KOPT-K1 (cell line): ENCODE measurements at regions not wholly inside any gene's neighbourhood (a gene's known extent, or its start where the extent isn't known, plus 50 kb on each side); places are given as distances from the start of the nearest gene placed in this dataset.

Experiments used
- H3K27ac ChIP-seq: fragments of 200-600 bp; sonication (generic); 2 replicates; pipeline ENCODE4 v1.5.1; 2016; ENCODE audit warnings: antibody characterized with exemption, mild to moderate bottlenecking, low read depth, low read length; ENCODE audit not compliant: poor library complexity, severe bottlenecking
- H3K36me3 ChIP-seq: fragments of 200-600 bp; sonication (generic); 2 replicates; pipeline ENCODE4 v1.5.1; 2017; ENCODE audit warnings: antibody characterized with exemption, mild to moderate bottlenecking, low read length, moderate library complexity; ENCODE audit not compliant: insufficient read depth
- H3K9me3 ChIP-seq: fragments of 200-600 bp; sonication (generic); 2 replicates; pipeline ENCODE4 v1.5.1; 2017; ENCODE audit warnings: antibody characterized with exemption, low read length, mild to moderate bottlenecking; ENCODE audit not compliant: insufficient read depth, poor library complexity, severe bottlenecking

DNA sequence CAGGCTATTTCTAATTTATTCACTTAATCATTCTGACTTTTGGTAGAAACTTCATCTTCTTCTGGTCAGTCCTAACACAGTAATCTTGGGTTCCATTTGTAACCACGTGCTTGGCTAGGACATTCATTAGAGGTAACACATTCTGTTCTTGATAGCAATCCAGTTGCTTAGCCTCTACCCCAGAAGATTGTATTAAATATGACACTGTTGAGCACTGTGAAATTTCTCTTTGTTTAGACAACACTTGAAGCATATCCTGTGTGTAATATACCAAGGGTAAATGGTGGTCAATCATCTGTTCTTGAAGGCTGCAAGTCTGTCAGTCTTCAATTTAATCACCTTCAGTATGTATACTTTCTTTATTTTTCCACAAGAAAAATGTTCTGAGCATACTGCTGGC lies 523.0 kb downstream of the ANKRD50 start:
- Histone ChIP-seq H3K9me3 (no peaks in the 10 kb centered on the region), H3K27ac (no peak overlapping the region), H3K36me3 (no peaks in the 10 kb centered on the region)

DNA sequence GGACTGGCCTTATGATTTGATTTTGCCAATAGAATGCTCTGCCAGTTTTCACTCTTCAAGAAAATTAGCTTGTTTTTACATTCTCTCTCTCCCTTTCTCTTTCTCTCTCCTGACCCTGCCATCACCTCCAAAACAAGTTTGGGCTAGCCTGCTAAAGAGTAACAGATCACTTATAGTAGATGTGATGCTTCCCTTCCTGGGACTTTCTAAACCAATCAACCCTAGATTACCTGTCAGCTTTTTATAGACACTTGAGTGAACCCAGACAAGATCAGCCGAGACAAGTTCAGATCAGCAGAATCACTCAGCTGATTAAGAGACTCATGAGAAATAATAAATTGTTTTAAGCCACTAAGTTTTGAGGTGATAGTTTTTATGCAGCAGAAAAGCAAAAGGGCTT lies 521.2 kb downstream of the ANKRD50 start:
- no peaks in the 10 kb centered on the region for H3K9me3 ChIP-seq
- H3K36me3 ChIP-seq = no peaks in the 10 kb centered on the region
- H3K27ac ChIP-seq = no peak overlapping the region

DNA sequence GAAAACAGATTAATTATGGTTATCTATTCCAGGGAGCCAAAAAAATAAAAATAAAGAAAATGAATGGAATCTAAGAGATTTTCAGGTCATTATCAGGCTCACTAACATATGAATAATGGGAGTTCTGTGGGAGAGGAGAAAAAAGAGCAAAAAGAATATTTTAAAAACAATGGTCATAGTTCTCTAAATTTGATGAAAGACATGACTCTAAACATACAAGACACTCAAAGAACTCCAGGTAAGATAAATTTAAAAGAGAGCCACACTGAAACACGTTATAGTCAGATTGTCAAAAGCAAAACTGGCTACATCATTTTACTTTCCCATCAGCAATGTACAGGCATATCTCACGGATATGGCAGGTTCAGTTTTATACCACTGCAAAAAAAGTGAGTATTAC lies 520.0 kb downstream of the ANKRD50 start:
- Histone ChIP-seq H3K9me3 (no peaks in the 10 kb centered on the region), H3K36me3 (no peaks in the 10 kb centered on the region), H3K27ac (no peak overlapping the region)

GRCh38 chr4:124199185-124199584 lies 513.3 kb downstream of the ANKRD50 start:
- no peaks in the 10 kb centered on the region for H3K36me3 ChIP-seq
- no peaks in the 10 kb centered on the region for H3K9me3 ChIP-seq
- H3K27ac ChIP-seq = no peak overlapping the region

- Histone ChIP-seq H3K9me3 (no peaks in the 10 kb centered on the region), H3K36me3 (no peaks in the 10 kb centered on the region), H3K27ac (no peak overlapping the region)
These were observed 512.8 kb downstream of the ANKRD50 start for GRCh38 chr4:124199755-124200154.

- no peaks in the 10 kb centered on the region for H3K36me3 ChIP-seq
- no peak overlapping the region for H3K27ac ChIP-seq
- H3K9me3 ChIP-seq = no peaks in the 10 kb centered on the region
These were observed 510.9 kb downstream of the ANKRD50 start for GRCh38 chr4:124201636-124202035.

- no peaks in the 10 kb centered on the region for H3K36me3 ChIP-seq
- H3K27ac ChIP-seq = no peak overlapping the region
- no peaks in the 10 kb centered on the region for H3K9me3 ChIP-seq
These were observed 510.4 kb downstream of the ANKRD50 start for GRCh38 chr4:124202099-124202498.

DNA sequence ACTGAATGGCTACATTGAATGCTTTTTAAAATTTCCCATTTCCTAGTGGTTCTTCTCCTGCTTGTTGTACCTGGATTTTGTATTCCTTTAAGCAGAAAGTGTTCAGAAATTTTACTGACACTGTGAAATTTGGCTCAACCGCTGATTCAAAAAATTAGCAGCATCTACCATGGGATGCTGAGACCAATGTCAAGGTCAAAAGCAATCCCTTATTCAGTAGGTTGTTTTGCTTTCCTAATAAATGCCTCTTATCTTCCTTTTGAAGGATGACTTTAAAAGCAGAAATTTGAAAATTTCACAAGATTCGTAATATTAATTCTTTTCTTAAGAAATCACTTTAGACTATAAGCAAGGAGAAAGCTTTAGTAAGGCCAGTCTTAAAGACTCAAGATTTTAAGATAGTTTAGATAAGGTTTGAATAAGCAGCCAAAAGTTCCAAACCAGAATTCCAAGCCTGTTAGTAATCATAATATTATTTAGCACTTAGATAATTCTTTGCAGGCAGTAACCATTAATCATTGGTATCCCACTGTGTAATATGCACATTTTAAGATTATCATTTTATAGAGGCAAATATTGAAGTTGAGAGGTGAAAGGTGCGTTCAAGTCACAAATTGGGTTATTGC lies 508.8 kb downstream of the ANKRD50 start:
- Histone ChIP-seq H3K9me3 (no peaks in the 10 kb centered on the region), H3K36me3 (no peaks in the 10 kb centered on the region), H3K27ac (no peak overlapping the region)

DNA sequence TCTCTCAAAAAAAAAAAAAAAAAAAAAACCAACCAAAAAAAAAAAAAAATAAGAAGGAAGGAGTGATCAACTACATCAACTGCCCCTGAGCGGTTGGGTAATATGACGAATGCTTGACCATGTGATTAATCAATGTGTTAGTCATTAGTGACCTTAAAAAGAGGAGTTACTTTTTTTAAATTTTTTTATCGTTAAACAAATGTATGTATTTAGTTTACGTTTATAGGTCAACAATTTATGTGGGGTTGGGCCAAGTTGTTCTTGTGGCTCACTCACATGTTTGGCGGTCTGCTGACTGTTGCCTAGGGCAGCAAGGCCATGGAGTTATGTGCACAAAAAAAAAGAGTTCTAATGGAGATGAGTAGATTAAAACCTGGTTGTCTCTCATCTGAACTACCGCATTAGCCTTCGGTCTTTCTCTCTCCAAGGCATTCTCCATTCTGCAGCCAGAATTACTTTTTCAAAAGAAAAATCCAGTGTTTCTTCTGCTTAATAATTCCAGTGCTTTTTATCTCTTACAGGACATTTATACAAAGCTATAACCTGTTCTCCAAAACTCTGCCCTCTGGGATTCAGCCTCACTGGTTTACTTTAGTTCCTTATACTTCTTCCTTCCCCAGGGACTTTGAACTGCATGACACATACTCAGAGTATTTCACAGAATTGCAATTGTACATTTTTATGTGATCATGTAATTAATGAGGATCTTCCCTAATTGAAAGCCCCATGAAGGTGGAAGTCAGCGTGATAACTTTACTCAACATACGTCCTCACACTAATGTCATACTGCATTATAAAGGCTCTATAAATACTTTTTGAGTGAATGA lies 505.5 kb downstream of the ANKRD50 start:
- no peaks in the 10 kb centered on the region for H3K9me3 ChIP-seq
- H3K27ac ChIP-seq = no peak overlapping the region
- no peaks in the 10 kb centered on the region for H3K36me3 ChIP-seq

GRCh38 chr4:124209211-124209610 lies 503.3 kb downstream of the ANKRD50 start:
- Histone ChIP-seq H3K9me3 (no peaks in the 10 kb centered on the region), H3K27ac (no peak overlapping the region), H3K36me3 (no peaks in the 10 kb centered on the region)

DNA sequence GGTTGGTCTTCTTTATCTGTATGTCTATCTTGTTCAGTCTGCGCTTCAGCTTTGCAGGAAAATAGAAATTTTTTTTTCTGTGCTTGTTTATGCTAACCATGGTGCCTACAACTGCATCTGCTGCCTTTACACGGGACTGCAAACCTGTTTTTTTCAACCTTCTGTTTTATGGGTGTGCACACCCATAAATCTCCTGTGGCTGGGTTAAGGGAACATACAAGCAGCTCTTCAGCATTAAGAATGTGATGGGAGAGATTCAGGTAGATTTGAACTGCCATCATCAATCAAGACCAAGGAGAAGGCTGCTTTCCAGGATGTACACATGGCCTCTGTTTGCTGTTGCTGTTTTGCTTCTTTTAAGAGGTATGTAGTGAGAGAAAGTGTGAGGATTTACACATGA lies 502.9 kb downstream of the ANKRD50 start:
- Histone ChIP-seq H3K27ac (no peak overlapping the region), H3K36me3 (no peaks in the 10 kb centered on the region), H3K9me3 (no peaks in the 10 kb centered on the region)

- Histone ChIP-seq H3K27ac (no peak overlapping the region), H3K36me3 (no peaks in the 10 kb centered on the region), H3K9me3 (no peaks in the 10 kb centered on the region)
These were observed 501.8 kb downstream of the ANKRD50 start for GRCh38 chr4:124210746-124211145.

DNA sequence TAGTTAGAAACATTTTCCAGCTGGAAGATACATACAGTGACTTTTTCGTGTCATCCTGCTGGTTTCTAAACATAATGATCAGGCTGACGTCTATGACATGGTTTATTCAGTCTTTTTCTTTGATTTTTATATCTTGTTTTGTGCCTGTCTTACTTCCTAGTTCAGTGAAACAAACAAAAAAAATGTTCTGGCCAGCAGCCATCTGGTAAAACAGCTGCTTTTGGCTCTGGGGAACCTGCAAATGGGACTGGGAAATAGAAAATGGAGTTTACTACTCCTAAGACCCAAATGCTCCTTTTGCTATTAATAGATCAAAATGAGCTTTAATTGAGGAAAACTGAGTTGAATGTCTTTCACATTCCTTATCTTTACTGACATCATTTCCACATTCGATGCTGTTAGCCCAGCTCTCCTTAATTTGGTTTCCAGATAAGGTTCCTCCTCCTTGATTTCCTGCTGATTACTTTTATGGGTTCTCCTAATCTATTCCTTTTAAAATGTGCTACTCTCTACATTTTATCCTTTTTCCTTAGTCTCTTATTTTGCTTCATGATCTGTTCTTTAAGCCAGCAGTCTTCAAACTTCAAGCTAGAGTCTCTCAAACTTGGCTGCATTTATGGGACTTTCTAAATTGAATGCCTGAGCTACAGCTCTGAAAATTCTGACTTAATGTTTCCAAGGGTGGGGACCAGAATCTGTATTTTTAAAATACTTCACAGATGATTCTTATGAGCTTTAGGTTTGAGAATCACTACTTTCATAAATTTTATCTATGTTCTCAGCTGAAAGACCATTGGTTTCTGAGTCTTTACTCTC lies 499.5 kb downstream of the ANKRD50 start:
- Histone ChIP-seq H3K36me3 (no peaks in the 10 kb centered on the region), H3K27ac (no peak overlapping the region), H3K9me3 (no peaks in the 10 kb centered on the region)

DNA sequence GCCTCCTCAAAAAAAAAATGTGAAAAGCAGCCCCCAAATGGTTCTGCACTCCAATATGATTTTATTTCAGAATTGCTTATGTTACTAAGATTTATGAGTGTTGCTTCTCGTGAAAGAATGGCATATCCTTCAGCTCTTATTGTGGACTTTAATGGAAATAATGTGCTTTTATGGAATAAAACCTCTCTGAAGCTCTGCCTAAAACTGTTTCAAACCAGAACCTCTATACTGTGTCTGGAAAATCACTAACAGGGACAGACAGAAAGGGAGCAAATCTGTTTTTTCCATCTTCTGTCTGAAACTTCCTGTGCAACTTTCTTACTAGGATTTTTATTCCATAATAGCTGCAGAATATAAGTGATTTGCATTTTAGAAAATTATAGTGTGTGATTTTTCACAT lies 493.1 kb downstream of the ANKRD50 start:
- Histone ChIP-seq H3K36me3 (no peaks in the 10 kb centered on the region), H3K27ac (no peak overlapping the region), H3K9me3 (no peaks in the 10 kb centered on the region)

GRCh38 chr4:124224256-124224655 lies 488.3 kb downstream of the ANKRD50 start:
- no peak overlapping the region for H3K27ac ChIP-seq
- H3K36me3 ChIP-seq = no peaks in the 10 kb centered on the region

More at GRCh38 chr4:124224256-124224655, 488.3 kb downstream of the ANKRD50 start:
- H3K9me3 ChIP-seq = no peaks in the 10 kb centered on the region
